ENCODE measurements at regions not wholly inside any gene's neighbourhood (a gene's known extent, or its start where the extent isn't known, plus 50 kb on each side); places are given as distances from the start of the nearest gene placed in this dataset.
A peak's percentile ranks its signal among the peaks of the same experiment; 100 is the strongest.

GRCh38 chr2:191571163-191571769 is 106.7 kb upstream of the NABP1 start:
- intact Hi-C loops (cut with DNase I): no loop called here
- 27% methylated on average over 6 of the region's 6 CpGs for WGBS
- H3K4me1 ChIP-seq: peaks cover 0 to 7% (median 3%) of the 10 kb centered on the region in 4 donors
- peak overlapping the region in 3 of 4 donors; percentile 5 to 32 (median 11) for H3K4me3 ChIP-seq
- no peak for TF ChIP-seq POLR2AphosphoS5 (IDR thresholded peaks at IDR 0.05)
- TF ChIP-seq CTCF (IDR thresholded peaks at IDR 0.05): peak in 2 of 3 experiments; percentile 12 to 15
- H3K27me3 ChIP-seq: no peaks in the 10 kb centered on the region
- DNase-seq (ENCODE audit: extremely low spot score): peak; percentile 21
- no peaks in the 10 kb centered on the region for H3K36me3 ChIP-seq
- H3K9me3 ChIP-seq: no peaks in the 10 kb centered on the region
- H3K27ac ChIP-seq (replicated peaks in 1 of 4): no peak overlapping the region

DNA sequence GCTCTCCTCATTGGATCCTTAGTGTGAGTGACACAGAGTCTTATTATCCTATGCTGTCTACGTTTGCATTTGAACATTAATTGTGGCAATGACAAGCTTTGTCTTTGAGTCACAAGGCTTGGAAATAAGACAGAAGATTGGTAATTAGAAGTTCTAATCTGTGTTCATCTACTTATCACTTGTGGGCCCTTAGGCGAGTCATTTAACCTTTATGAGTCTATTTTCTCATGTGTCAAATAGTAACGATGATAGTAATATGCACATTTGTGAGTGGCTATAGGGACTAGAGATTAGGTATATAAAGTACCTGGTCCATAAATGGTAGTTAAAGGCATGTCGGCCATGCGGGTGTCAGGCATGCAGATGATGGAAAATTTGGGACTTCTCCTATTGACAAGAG is 105.6 kb upstream of the NABP1 start:
- Histone ChIP-seq H3K27me3 (no peaks in the 10 kb centered on the region), H3K27ac (replicated peaks in 1 of 4) (no peak overlapping the region), H3K4me1 (peaks cover 0 to 7% (median 3%) of the 10 kb centered on the region in 4 donors), H3K4me3 (no peak overlapping the region), H3K9me3 (no peaks in the 10 kb centered on the region), H3K36me3 (no peaks in the 10 kb centered on the region)
- TF ChIP-seq POLR2A (IDR thresholded peaks at IDR 0.05; ENCODE audit: low read depth): no peak
- no peak for TF ChIP-seq POLR2AphosphoS5 (IDR thresholded peaks at IDR 0.05)
- TF ChIP-seq CTCF (IDR thresholded peaks at IDR 0.05): no peak
- TF ChIP-seq EP300 (IDR thresholded peaks at IDR 0.05): no peak
- DNase-seq (ENCODE audit: extremely low spot score): no peak
- WGBS: 93% methylated on average over 5 of the region's 5 CpGs
- intact Hi-C loops (cut with DNase I): no loop called here

GRCh38 chr2:191573216-191573615 is 104.7 kb upstream of the NABP1 start:
- H3K27me3 ChIP-seq: no peaks in the 10 kb centered on the region
- intact Hi-C loops (cut with DNase I): no loop called here

GRCh38 chr2:191574232-191574631 is 103.7 kb upstream of the NABP1 start:
- no peak overlapping the region for H3K27ac ChIP-seq (replicated peaks in 1 of 4)
- H3K9me3 ChIP-seq: no peaks in the 10 kb centered on the region
- TF ChIP-seq POLR2AphosphoS5 (IDR thresholded peaks at IDR 0.05): no peak
- TF ChIP-seq POLR2A (IDR thresholded peaks at IDR 0.05; ENCODE audit: low read depth): no peak
- no peaks in the 10 kb centered on the region for H3K27me3 ChIP-seq
- intact Hi-C loops (cut with DNase I): no loop called here
- H3K4me1 ChIP-seq: peaks cover 0 to 7% (median 3%) of the 10 kb centered on the region in 4 donors
- WGBS: 76% methylated on average over 2 of the region's 2 CpGs
- H3K36me3 ChIP-seq: no peaks in the 10 kb centered on the region
- no peak overlapping the region for H3K4me3 ChIP-seq
- no peak for DNase-seq (ENCODE audit: extremely low spot score)

More at GRCh38 chr2:191573216-191573615, 104.7 kb upstream of the NABP1 start:
- TF ChIP-seq EP300 (IDR thresholded peaks at IDR 0.05): no peak
- TF ChIP-seq POLR2AphosphoS5 (IDR thresholded peaks at IDR 0.05): no peak
- TF ChIP-seq CTCF (IDR thresholded peaks at IDR 0.05): no peak
- TF ChIP-seq POLR2A (IDR thresholded peaks at IDR 0.05; ENCODE audit: low read depth): no peak
- H3K4me3 ChIP-seq: no peak overlapping the region
- no peak for DNase-seq (ENCODE audit: extremely low spot score)
- no peaks in the 10 kb centered on the region for H3K9me3 ChIP-seq
- no peaks in the 10 kb centered on the region for H3K36me3 ChIP-seq
- peaks cover 0 to 7% (median 3%) of the 10 kb centered on the region in 4 donors for H3K4me1 ChIP-seq
- no peak overlapping the region for H3K27ac ChIP-seq (replicated peaks in 1 of 4)
- WGBS: 79% methylated on average over 1 of the region's 1 CpG

- Histone ChIP-seq H3K4me3 (no peak overlapping the region), H3K9me3 (no peaks in the 10 kb centered on the region), H3K36me3 (no peaks in the 10 kb centered on the region), H3K27ac (replicated peaks in 1 of 4) (no peak overlapping the region), H3K4me1 (no peaks in the 10 kb centered on the region), H3K27me3 (no peaks in the 10 kb centered on the region)
- TF ChIP-seq POLR2A (IDR thresholded peaks at IDR 0.05; ENCODE audit: low read depth): no peak
- intact Hi-C loops (cut with DNase I): no loop called here
- 98% methylated on average over 2 of the region's 2 CpGs for WGBS
- no peak for DNase-seq (ENCODE audit: extremely low spot score)
These were observed 100.3 kb upstream of the NABP1 start for GRCh38 chr2:191577605-191578004.

DNA sequence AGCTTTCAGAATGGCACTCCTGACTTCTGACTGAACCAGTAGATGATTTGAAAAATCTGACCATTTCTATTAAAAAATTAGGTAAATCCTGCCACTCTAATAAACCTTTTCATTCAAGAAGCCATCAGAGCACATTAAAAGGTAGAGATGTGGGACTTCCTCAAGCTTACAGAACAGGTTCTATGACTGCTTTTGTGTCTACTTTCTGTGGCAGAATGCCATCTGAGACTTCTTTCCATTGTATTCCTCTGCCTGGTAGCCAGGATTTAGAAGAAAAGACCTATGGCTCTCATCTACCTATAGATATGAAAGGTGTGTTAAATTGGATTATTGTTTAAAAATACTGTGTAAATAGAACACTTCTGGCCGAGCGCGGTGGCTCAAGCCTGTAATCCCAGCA is 99.9 kb upstream of the NABP1 start:
- WGBS: 98% methylated on average over 3 of the region's 3 CpGs
- H3K4me3 ChIP-seq: no peak overlapping the region
- no peak overlapping the region for H3K27ac ChIP-seq (replicated peaks in 1 of 4)
- no peaks in the 10 kb centered on the region for H3K27me3 ChIP-seq
- intact Hi-C loops (cut with DNase I): no loop called here
- no peaks in the 10 kb centered on the region for H3K4me1 ChIP-seq
- no peaks in the 10 kb centered on the region for H3K9me3 ChIP-seq
- DNase-seq (ENCODE audit: extremely low spot score): no peak
- H3K36me3 ChIP-seq: no peaks in the 10 kb centered on the region
- TF ChIP-seq EP300 (IDR thresholded peaks at IDR 0.05) (no peak), POLR2AphosphoS5 (IDR thresholded peaks at IDR 0.05) (no peak), POLR2A (IDR thresholded peaks at IDR 0.05; ENCODE audit: low read depth) (no peak), CTCF (IDR thresholded peaks at IDR 0.05) (no peak)
